Activated T-cell treated with anti-CD3 and anti-CD28 coated beads, Interleukin-2, amount 50 U/mL, for 72 hours (primary cell): ENCODE measurements at regions not wholly inside any gene's neighbourhood (a gene's known extent, or its start where the extent isn't known, plus 50 kb on each side); places are given as distances from the start of the nearest gene placed in this dataset.

ENCODE experiments used
- ATAC-seq, 2 donors: fragments of 150-1000 bp; cut with Tn5 transposase; replicated peaks in 1 of 2; 2 replicates each; pipeline ENCODE4 v1.10.0; 2021; ENCODE audit warnings: moderate library complexity in 2 of 2, mild to moderate bottlenecking in 1 of 2
- DNase-seq, 2 donors: peaks; one replicate each; pipeline ENCODE4 v3.0.0; 2021 to 2022; ENCODE audit warnings: mixed read lengths in 1 of 2
- H3K27ac Mint-ChIP-seq: one replicate; pipeline ENCODE4 v1.8.0; 2022; ENCODE audit warnings: mild to moderate bottlenecking, moderate library complexity, mixed read lengths
- H3K27me3 Mint-ChIP-seq: one replicate; pipeline ENCODE4 v1.8.0; 2022; ENCODE audit warnings: low read depth, mixed read lengths
- H3K36me3 Mint-ChIP-seq, 2 donors: one replicate each; pipeline ENCODE4 v1.8.0; 2022; ENCODE audit warnings: mixed read lengths in 2 of 2, mild to moderate bottlenecking in 1 of 2; ENCODE audit not compliant: insufficient read depth in 2 of 2
- H3K4me1 Mint-ChIP-seq: one replicate; pipeline ENCODE4 v1.8.0; 2022; ENCODE audit warnings: low read depth, mixed read lengths
- H3K4me3 Mint-ChIP-seq, 2 donors: one replicate each; pipeline ENCODE4 v1.8.0; 2022; ENCODE audit warnings: mild to moderate bottlenecking in 2 of 2, mixed read lengths in 2 of 2, moderate library complexity in 2 of 2
- H3K9me3 Mint-ChIP-seq, 2 donors: one replicate each; pipeline ENCODE4 v1.8.0; 2022; ENCODE audit warnings: mixed read lengths in 2 of 2

- DNase-seq (no peak), ATAC-seq (no peak)
- H3K27me3 Mint-ChIP-seq: no peaks in the 10 kb centered on the region
- peaks cover under 1% of the 10 kb centered on the region in 2 donors for H3K9me3 Mint-ChIP-seq
- H3K4me3 Mint-ChIP-seq: no peak overlapping the region
- H3K4me1 Mint-ChIP-seq: peaks cover 37% of the 10 kb centered on the region
- H3K27ac Mint-ChIP-seq: no peak overlapping the region
- peaks cover 0 to under 1% of the 10 kb centered on the region in 2 donors for H3K36me3 Mint-ChIP-seq
Measured at GRCh38 chr2:156383798-156384197, 51.3 kb upstream of the NR4A2 start.

- Mint-ChIP-seq H3K27ac (peak overlapping the region; percentile 71), H3K9me3 (no peaks in the 10 kb centered on the region), H3K4me3 (peak overlapping the region; percentile 55 to 60), H3K4me1 (peaks cover 23% of the 10 kb centered on the region), H3K27me3 (no peaks in the 10 kb centered on the region), H3K36me3 (no peaks in the 10 kb centered on the region)
- peak; percentile 22 to 27 for DNase-seq
- peak; percentile 89 to 91 for ATAC-seq
Measured at GRCh38 chr2:156385242-156385641, 50.9 kb upstream of the GPD2 start.
